HepG2 (cell line): ENCODE measurements at regions not wholly inside any gene's neighbourhood (a gene's known extent, or its start where the extent isn't known, plus 50 kb on each side); places are given as distances from the start of the nearest gene placed in this dataset.

Source experiments
- ATAC-seq: fragments of 200-7000 bp; cut with Tn5 transposase; 3 replicates; pipeline ENCODE4 v1.9.1; 2020; ENCODE audit warnings: mild to moderate bottlenecking, moderate library complexity
- BruUV-seq: library from RNA; stranded (reverse); fragments of 400-500 nt; replicated peaks from 2 replicates; lab custom pipeline; 2021; lab: Mats Ljungman, UMichigan
- CTCF ChIA-PET: fragments of 300-600 bp; formaldehyde crosslinking; extraction: SDS; loops from one replicate; lab custom pipeline; 2021; ENCODE audit warnings: low total read pairs, inconsistent platforms, low intra/inter-chr PET ratio; lab: Yijun Ruan, JAX
- POLR2A ChIA-PET: fragments of 350-600 bp; sonication (Branson Sonifier 250); formaldehyde crosslinking; loops from one replicate; lab custom pipeline; 2020; ENCODE audit warnings: antibody characterized with exemption, inconsistent platforms; lab: Yijun Ruan, JAX
- DNase-seq: peaks from one replicate; pipeline ENCODE4 v3.0.0-alpha.2; 2015; ENCODE audit warnings: low spot score
- FAIRE-seq: peaks from 3 replicates; lab custom pipeline; 2011; peaks lifted over from hg19 to GRCh38; lab: Jason Lieb, UNC
- H2AFZ ChIP-seq: one replicate; pipeline ENCODE4 v1.6.1; 2011; ENCODE audit warnings: low read length, inconsistent platforms
- H3K27ac ChIP-seq: fragments of 300-600 bp; 3 replicates; pipeline ENCODE4 v1.8.0; 2011; ENCODE audit warnings: mixed run types, mild to moderate bottlenecking, mixed read lengths, low read length, inconsistent platforms; ENCODE audit not compliant: insufficient read depth; ENCODE audit errors: extremely low read length
- H3K27me3 ChIP-seq, 2 experiments: fragments of 200-600 bp in 1 of 2; 2 replicates in 1 of 2; 3 replicates in 1 of 2; pipeline versions ENCODE4 v1.6.0 to v1.8.0; 2011; ENCODE audit warnings: low read length in 2 of 2, mild to moderate bottlenecking in 2 of 2, moderate library complexity in 2 of 2, inconsistent platforms in 1 of 2; ENCODE audit not compliant: insufficient read depth in 2 of 2, control insufficient read depth in 1 of 2
- H3K36me3 ChIP-seq, 2 experiments: fragments of 200-600 bp in 1 of 2; replicated peaks in 1 of 2; 2 replicates in 1 of 2; 3 replicates in 1 of 2; pipeline versions ENCODE4 v1.5.1 to v1.8.0; 2011; ENCODE audit warnings: low read length in 2 of 2, inconsistent platforms in 1 of 2; ENCODE audit not compliant: insufficient read depth in 2 of 2, control insufficient read depth in 1 of 2
- H3K4me1 ChIP-seq: 2 replicates; pipeline ENCODE4 v1.5.1; 2012; ENCODE audit warnings: low read length, inconsistent platforms; ENCODE audit not compliant: insufficient read depth
- H3K4me2 ChIP-seq: 2 replicates; pipeline ENCODE4 v1.6.0; 2011; ENCODE audit warnings: low read depth, low read length, inconsistent platforms
- H3K4me3 ChIP-seq, 3 experiments: fragments of 200-600 bp in 1 of 3; sonication (generic), shearing (Covaris generic) in 1 of 3; replicated peaks in 1 of 3; 2 replicates each; pipeline ENCODE4 v1.5.1; 2011 to 2016; ENCODE audit warnings: low read length in 3 of 3, inconsistent platforms in 2 of 3, low read depth in 2 of 3, mild to moderate bottlenecking in 2 of 3, control low read depth in 1 of 3, mixed read lengths in 1 of 3; ENCODE audit not compliant: insufficient read depth in 1 of 3
- H3K79me2 ChIP-seq: one replicate; pipeline ENCODE4 v1.6.1; 2011; ENCODE audit warnings: low read length, inconsistent platforms; ENCODE audit not compliant: insufficient read depth
- H3K9ac ChIP-seq: 2 replicates; pipeline ENCODE4 v1.6.0; 2011; ENCODE audit warnings: mild to moderate bottlenecking, low read depth, low read length, inconsistent platforms; ENCODE audit not compliant: insufficient read depth
- H3K9me3 ChIP-seq: 2 replicates; pipeline ENCODE4 v1.5.1; 2012; ENCODE audit warnings: mild to moderate bottlenecking, low read length
- H4K20me1 ChIP-seq: 2 replicates; pipeline ENCODE4 v1.6.0; 2011; ENCODE audit warnings: inconsistent platforms, mild to moderate bottlenecking, low read length, moderate library complexity; ENCODE audit not compliant: insufficient read depth
- AGO2 ChIP-seq: fragments of 200-400 bp; formaldehyde crosslinking; optimal IDR thresholded peaks from 2 replicates; pipeline ENCODE3; 2017; ENCODE audit warnings: mild to moderate bottlenecking, low read depth, low read length, moderate library complexity
- ATF1 ChIP-seq: IDR thresholded peaks from 2 replicates; pipeline ENCODE4 v1.6.1; 2016; ENCODE audit warnings: mild to moderate bottlenecking, control low read depth
- HOXD1 ChIP-seq: sonication (generic); formaldehyde crosslinking; IDR thresholded peaks from 2 replicates; pipeline ENCODE4 v1.5.0; 2020; ENCODE audit warnings: missing genetic modification reagents
- KAT2B ChIP-seq: fragments of 150-350 bp; IDR thresholded peaks from 2 replicates; pipeline ENCODE4 v1.6.1; 2014; ENCODE audit warnings: low read depth, low read length, borderline replicate concordance
- RBM22 ChIP-seq: fragments of 200-400 bp; formaldehyde crosslinking; optimal IDR thresholded peaks from 2 replicates; pipeline ENCODE3; 2017; ENCODE audit warnings: mild to moderate bottlenecking, low read length, moderate library complexity
- SALL2 ChIP-seq: sonication (generic); formaldehyde crosslinking; IDR thresholded peaks from 2 replicates; pipeline ENCODE4 v1.8.1; 2023; ENCODE audit warnings: mild to moderate bottlenecking, missing genetic modification reagents, inconsistent platforms
- ZBTB20 ChIP-seq: sonication (generic); formaldehyde crosslinking; IDR thresholded peaks from 2 replicates; pipeline ENCODE4 v1.8.1; 2023; ENCODE audit warnings: missing genetic modification reagents, low read depth, mild to moderate bottlenecking, borderline replicate concordance
- ZBTB21 ChIP-seq: sonication (generic); formaldehyde crosslinking; IDR thresholded peaks from 2 replicates; pipeline ENCODE4 v1.4.0; 2020; ENCODE audit warnings: missing genetic modification reagents
- ZNF138 ChIP-seq: sonication (generic); formaldehyde crosslinking; IDR thresholded peaks from 2 replicates; pipeline ENCODE4 v1.5.0; 2020; ENCODE audit warnings: mild to moderate bottlenecking, low read depth, missing genetic modification reagents
- ZNF687 ChIP-seq: sonication (generic); formaldehyde crosslinking; IDR thresholded peaks from 2 replicates; pipeline ENCODE4 v1.5.1; 2020; ENCODE audit warnings: mild to moderate bottlenecking, missing genetic modification reagents, moderate library complexity
- ZNF83 ChIP-seq: sonication (generic); formaldehyde crosslinking; IDR thresholded peaks from 2 replicates; pipeline ENCODE4 v1.4.0; 2020; ENCODE audit warnings: missing genetic modification reagents, mild to moderate bottlenecking, borderline replicate concordance
- ZSCAN20 ChIP-seq: sonication (generic); formaldehyde crosslinking; IDR thresholded peaks from 2 replicates; pipeline ENCODE4 v1.4.0; 2020; ENCODE audit warnings: missing genetic modification reagents, mild to moderate bottlenecking, borderline replicate concordance
- WGBS: methylation state at CpG from one replicate; pipeline ENCODE4 v1.1.6; 2017; ENCODE audit warnings: low lambda C conversion rate; 5-methylcytosine and 5-hydroxymethylcytosine counted together
- in situ Hi-C: cut with HindIII; loops from 2 replicates; pipeline ENCODE4 v1.10.0; 2017; ENCODE audit warnings: low pct_unique_long_range_greater_than_20kb; ENCODE audit not compliant: extremely low pct_ligation_motif_present
- intact Hi-C: fragments of 100-400 bp; cut with micrococcal nuclease; formaldehyde crosslinking; loops from one replicate; pipeline ENCODE4 v1.10.0; 2022; ENCODE audit not compliant: unreplicated experiment
- TF ChIP-seq, protein P1 (sequence below): sonication (generic); formaldehyde crosslinking; IDR thresholded peaks from 2 replicates; pipeline ENCODE4 v1.5.1; 2020; ENCODE audit warnings: mild to moderate bottlenecking, missing genetic modification reagents, moderate library complexity

DNA sequence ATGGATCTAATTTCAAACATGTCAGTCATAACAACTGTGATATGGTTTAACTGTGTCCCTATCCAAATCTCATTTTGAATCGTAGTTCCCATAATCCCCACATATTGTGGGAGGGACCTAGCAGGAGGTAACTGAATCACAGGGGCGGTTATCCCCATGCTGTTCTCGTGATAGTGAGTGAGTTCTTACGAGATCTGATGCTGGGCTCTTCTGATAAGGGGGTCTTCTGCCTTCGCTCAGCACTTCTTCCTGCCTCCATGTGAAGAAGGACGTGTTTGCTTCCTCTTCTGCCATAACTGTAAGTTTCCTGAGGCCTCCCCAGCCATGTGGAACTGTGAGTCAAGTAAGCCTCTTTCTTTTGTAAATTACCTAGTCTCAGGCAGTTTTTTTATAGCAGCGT is 138.0 kb upstream of the PCGF5 start:
- no peak for ATAC-seq
- Histone ChIP-seq H3K79me2 (no peaks in the 10 kb centered on the region), H4K20me1 (no peaks in the 10 kb centered on the region), H2AFZ (no peak overlapping the region), H3K9me3 (no peaks in the 10 kb centered on the region), H3K4me1 (no peaks in the 10 kb centered on the region), H3K27me3 (peaks cover 0 to 7% of the 10 kb centered on the region in 2 experiments; a peak in 2 of 5 replicates), H3K36me3 (no peaks in the 10 kb centered on the region), H3K27ac (no peak overlapping the region), H3K4me2 (no peak overlapping the region), H3K4me3 (no peak overlapping the region), H3K9ac (no peak overlapping the region)
- no peak for DNase-seq
- FAIRE-seq, result no peak
- no TSS peak for BruUV-seq
- intact Hi-C loops, result no loop called here
- WGBS, result 9% methylated on average over 7 of the region's 7 CpGs
- CTCF ChIA-PET, result no interaction called here
- no peak for TF ChIP-seq ZNF138
- TF ChIP-seq AGO2, result no peak
- no peak for TF ChIP-seq SALL2 (CRISPR knock-in tag)
- no peak for TF ChIP-seq RBM22
- no peak for TF ChIP-seq ZNF83 (CRISPR knock-in tag)
- no peak for TF ChIP-seq ATF1 (CRISPR knock-in tag)
- TF ChIP-seq, protein P1, sequence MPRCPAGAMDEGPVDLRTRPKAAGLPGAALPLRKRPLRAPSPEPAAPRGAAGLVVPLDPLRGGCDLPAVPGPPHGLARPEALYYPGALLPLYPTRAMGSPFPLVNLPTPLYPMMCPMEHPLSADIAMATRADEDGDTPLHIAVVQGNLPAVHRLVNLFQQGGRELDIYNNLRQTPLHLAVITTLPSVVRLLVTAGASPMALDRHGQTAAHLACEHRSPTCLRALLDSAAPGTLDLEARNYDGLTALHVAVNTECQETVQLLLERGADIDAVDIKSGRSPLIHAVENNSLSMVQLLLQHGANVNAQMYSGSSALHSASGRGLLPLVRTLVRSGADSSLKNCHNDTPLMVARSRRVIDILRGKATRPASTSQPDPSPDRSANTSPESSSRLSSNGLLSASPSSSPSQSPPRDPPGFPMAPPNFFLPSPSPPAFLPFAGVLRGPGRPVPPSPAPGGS, result no peak
- TF ChIP-seq ZNF687 (CRISPR knock-in tag), result no peak
- TF ChIP-seq ZSCAN20, result no peak
- TF ChIP-seq HOXD1 (CRISPR knock-in tag), result no peak
- TF ChIP-seq ZBTB21, result no peak
- no peak for TF ChIP-seq KAT2B
- no peak for TF ChIP-seq ZBTB20 (CRISPR knock-in tag)
- POLR2A ChIA-PET, result no interaction called here
- in situ Hi-C loops, result no loop called here
